PFSK-1 (cell line): ENCODE measurements at regions not wholly inside any gene's neighbourhood (a gene's known extent, or its start where the extent isn't known, plus 50 kb on each side); places are given as distances from the start of the nearest gene placed in this dataset.

Experiments
- FOXP2 ChIP-seq: optimal IDR thresholded peaks from 2 replicates; pipeline ENCODE3; 2011; ENCODE audit warnings: borderline replicate concordance, control low read depth, inconsistent platforms; ENCODE audit not compliant: insufficient read depth; ENCODE audit errors: extremely low read length, extremely low read depth
- POLR2AphosphoS5 ChIP-seq: IDR thresholded peaks from 2 replicates; pipeline ENCODE4 v1.6.1; 2012; ENCODE audit warnings: low read depth, mild to moderate bottlenecking, control low read depth, low read length, moderate library complexity
- SIN3A ChIP-seq: IDR thresholded peaks from 2 replicates; pipeline ENCODE4 v1.6.1; 2012; ENCODE audit warnings: mild to moderate bottlenecking, low read length, moderate library complexity, borderline replicate concordance; ENCODE audit not compliant: insufficient read depth
- TAF1 ChIP-seq: IDR thresholded peaks from 2 replicates; pipeline ENCODE4 v1.6.1; 2012; ENCODE audit warnings: low read length, control low read depth, borderline replicate concordance; ENCODE audit not compliant: insufficient read depth
- TF ChIP-seq, protein P1 (sequence below), 2 experiments: IDR thresholded peaks; 2 replicates each; pipeline versions ENCODE4 v1.6.1 to v1.8.0; 2011 to 2012; ENCODE audit warnings: low read depth in 2 of 2, low read length in 2 of 2, control low read depth in 1 of 2, inconsistent platforms in 1 of 2, mild to moderate bottlenecking in 1 of 2, moderate library complexity in 1 of 2; ENCODE audit not compliant: insufficient read depth in 1 of 2

DNA sequence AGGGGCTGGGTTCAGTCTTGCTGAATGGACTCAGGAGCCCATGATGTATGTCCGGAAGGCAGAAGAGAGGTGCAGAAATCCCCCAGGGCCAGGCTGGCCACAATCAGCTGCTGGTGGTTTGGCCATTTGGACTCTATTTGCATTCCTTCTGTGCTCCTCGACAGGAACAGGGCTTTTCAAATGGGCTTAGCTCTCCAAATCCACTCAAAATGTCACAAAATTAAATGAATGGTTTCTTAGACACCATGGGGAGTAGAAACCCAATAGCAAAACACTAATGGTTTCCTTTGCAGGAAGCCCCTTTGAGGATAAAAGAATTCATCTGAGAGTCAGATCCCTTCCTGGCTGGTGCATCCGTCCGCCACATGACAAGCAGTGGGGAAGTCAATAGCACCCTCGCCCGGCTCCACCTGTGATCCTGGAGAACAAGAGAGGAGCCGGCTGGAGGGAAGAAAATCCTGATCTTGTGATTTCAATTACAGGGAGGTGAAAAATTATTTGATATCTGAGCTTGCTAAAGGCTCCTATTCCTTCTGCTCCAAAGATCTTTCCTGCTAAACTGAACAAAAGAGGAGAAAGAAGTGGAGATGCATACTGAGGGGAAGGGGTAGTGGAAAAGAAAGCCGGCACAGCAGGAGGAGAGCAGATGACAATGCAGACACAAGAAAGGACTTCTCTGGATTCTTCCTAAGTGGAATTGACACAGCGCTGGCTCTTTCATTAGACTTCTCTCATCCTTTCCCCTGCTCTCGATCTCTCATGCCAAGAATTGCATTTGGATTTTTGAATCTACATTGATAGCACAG, 190.7 kb downstream of the C7orf25 start:
- TF ChIP-seq, protein P1, sequence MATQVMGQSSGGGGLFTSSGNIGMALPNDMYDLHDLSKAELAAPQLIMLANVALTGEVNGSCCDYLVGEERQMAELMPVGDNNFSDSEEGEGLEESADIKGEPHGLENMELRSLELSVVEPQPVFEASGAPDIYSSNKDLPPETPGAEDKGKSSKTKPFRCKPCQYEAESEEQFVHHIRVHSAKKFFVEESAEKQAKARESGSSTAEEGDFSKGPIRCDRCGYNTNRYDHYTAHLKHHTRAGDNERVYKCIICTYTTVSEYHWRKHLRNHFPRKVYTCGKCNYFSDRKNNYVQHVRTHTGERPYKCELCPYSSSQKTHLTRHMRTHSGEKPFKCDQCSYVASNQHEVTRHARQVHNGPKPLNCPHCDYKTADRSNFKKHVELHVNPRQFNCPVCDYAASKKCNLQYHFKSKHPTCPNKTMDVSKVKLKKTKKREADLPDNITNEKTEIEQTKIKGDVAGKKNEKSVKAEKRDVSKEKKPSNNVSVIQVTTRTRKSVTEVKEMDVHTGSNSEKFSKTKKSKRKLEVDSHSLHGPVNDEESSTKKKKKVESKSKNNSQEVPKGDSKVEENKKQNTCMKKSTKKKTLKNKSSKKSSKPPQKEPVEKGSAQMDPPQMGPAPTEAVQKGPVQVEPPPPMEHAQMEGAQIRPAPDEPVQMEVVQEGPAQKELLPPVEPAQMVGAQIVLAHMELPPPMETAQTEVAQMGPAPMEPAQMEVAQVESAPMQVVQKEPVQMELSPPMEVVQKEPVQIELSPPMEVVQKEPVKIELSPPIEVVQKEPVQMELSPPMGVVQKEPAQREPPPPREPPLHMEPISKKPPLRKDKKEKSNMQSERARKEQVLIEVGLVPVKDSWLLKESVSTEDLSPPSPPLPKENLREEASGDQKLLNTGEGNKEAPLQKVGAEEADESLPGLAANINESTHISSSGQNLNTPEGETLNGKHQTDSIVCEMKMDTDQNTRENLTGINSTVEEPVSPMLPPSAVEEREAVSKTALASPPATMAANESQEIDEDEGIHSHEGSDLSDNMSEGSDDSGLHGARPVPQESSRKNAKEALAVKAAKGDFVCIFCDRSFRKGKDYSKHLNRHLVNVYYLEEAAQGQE (IDR thresholded peaks at IDR 0.05; ENCODE audit: insufficient read depth in 1 of 2, low read depth in 2 of 2, low read length in 2 of 2) = no peak

DNA sequence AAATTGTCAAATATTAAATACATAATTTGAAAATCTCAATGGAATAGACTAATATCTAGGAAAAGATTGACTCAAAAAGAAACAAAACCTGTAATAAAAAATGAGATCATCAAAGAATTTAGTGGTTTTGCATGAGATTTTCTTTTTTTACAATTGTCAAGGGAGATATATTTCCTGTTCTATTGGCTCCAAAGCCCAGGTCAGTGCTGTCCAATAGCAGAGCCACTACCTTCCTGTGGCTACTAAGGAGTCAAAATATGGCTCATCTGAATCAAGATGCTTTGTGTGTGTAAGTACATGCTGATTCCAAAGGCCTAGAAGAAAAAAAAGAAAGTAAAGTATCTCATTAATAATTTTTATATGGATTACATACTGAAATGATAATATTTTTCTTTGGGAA, 191.9 kb downstream of the C7orf25 start:
- TF ChIP-seq POLR2AphosphoS5 (no peak), TAF1 (no peak), SIN3A (no peak), FOXP2 (no peak)
- TF ChIP-seq, protein P1 (IDR thresholded peaks at IDR 0.05; ENCODE audit: insufficient read depth in 1 of 2, low read depth in 2 of 2, low read length in 2 of 2) = no peak

DNA sequence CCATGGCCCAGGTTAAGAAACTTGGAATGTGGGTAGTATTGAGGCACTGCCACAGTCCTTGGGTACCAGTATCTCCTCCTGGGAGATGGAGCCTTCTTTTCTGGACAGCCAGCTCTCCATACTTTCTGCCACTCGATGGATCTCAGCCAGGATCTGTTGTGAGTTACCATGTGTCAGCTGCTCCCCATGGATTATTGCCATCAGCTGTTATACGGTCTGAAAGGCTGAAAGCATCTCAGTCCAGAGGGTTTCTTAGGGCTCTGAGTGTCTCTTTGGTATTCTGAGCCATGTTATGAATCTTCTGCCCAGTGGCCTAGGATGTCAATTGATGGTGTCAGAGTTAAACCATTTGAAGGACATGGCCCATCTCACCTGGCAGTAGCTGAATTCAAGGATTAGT, 197.5 kb downstream of the C7orf25 start:
- no peak for TF ChIP-seq FOXP2
- no peak for TF ChIP-seq SIN3A
- TF ChIP-seq POLR2AphosphoS5 = no peak
- TF ChIP-seq, protein P1 (IDR thresholded peaks at IDR 0.05; ENCODE audit: insufficient read depth in 1 of 2, low read depth in 2 of 2, low read length in 2 of 2) = no peak
- no peak for TF ChIP-seq TAF1

DNA sequence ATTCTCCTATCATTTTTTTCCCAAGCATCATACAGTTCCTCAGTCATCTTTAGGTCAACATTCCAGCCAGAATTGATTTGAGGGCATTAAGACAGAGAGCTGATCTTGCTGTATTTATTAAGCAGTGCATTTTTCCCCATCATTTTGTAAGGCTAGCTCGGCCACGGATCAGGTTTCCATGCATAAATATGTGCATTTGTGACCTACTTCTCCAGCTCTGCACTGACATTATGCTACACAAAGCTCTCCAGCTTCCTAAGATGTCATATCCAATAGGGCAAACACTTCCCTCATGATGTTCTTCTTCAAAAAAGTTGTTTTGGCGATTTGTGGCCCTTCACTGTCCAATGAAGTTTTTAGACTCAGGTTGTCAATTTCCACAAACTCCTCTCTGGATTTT, 202.6 kb downstream of the C7orf25 start:
- no peak for TF ChIP-seq FOXP2
- no peak for TF ChIP-seq SIN3A
- no peak for TF ChIP-seq POLR2AphosphoS5
- no peak for TF ChIP-seq TAF1
- TF ChIP-seq, protein P1 (IDR thresholded peaks at IDR 0.05; ENCODE audit: insufficient read depth in 1 of 2, low read depth in 2 of 2, low read length in 2 of 2) = no peak

DNA sequence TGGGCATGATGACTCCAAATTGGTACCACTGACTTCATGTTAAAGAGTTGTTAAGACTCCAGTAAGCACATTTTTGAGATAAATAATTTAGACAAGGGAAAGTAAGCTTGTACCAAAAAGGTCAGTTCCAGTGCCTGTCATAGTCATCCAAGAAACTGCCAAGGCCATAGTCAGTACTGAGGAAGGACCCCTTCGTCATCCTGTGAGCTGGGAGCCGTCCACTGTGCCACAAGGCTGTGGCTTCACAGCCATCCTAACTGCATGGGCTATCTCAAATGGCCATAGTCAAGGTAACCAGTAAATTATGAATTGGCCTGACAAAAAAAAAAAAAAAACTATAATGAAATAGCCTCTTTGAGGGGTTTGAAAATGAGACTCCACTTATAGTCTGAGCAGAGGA, 207.2 kb downstream of the C7orf25 start:
- TF ChIP-seq POLR2AphosphoS5 (no peak), TAF1 (no peak)
- TF ChIP-seq, protein P1 (IDR thresholded peaks at IDR 0.05; ENCODE audit: insufficient read depth in 1 of 2, low read depth in 2 of 2, low read length in 2 of 2) = no peak
